ENCODE measurements at regions not wholly inside any gene's neighbourhood (a gene's known extent, or its start where the extent isn't known, plus 50 kb on each side); places are given as distances from the start of the nearest gene placed in this dataset.

GRCh38 chr16:5505091-5505887 is 407.7 kb upstream of the EEF2KMT start:
- in situ Hi-C loops (cut with MboI; ENCODE audit: low sequenced_read_pairs in 4 of 4) (no loop called here), intact Hi-C loops (cut with DNase I; ENCODE audit: low total_unique reads) (no loop called here)
- DNase-seq: no peak
- Histone ChIP-seq H3K4me1 (no peaks in the 10 kb centered on the region), H3K27me3 (no peaks in the 10 kb centered on the region), H3K4me3 (no peak overlapping the region), H3K9me3 (no peaks in the 10 kb centered on the region), H3K27ac (no peak overlapping the region), H3K36me3 (no peaks in the 10 kb centered on the region)
- no peak for ATAC-seq
- TF ChIP-seq, protein P1, sequence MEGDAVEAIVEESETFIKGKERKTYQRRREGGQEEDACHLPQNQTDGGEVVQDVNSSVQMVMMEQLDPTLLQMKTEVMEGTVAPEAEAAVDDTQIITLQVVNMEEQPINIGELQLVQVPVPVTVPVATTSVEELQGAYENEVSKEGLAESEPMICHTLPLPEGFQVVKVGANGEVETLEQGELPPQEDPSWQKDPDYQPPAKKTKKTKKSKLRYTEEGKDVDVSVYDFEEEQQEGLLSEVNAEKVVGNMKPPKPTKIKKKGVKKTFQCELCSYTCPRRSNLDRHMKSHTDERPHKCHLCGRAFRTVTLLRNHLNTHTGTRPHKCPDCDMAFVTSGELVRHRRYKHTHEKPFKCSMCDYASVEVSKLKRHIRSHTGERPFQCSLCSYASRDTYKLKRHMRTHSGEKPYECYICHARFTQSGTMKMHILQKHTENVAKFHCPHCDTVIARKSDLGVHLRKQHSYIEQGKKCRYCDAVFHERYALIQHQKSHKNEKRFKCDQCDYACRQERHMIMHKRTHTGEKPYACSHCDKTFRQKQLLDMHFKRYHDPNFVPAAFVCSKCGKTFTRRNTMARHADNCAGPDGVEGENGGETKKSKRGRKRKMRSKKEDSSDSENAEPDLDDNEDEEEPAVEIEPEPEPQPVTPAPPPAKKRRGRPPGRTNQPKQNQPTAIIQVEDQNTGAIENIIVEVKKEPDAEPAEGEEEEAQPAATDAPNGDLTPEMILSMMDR (IDR thresholded peaks at IDR 0.05 in 4 of 5, conservative IDR thresholded peaks at IDR 0.05 in 1 of 5): no peak
- no peak for TF ChIP-seq POLR2A (IDR thresholded peaks at IDR 0.05)

- DNase-seq (no peak), ATAC-seq (no peak)
- TF ChIP-seq, protein P1 (IDR thresholded peaks at IDR 0.05 in 4 of 5, conservative IDR thresholded peaks at IDR 0.05 in 1 of 5): no peak
- no peak for TF ChIP-seq POLR2A (IDR thresholded peaks at IDR 0.05)
- Histone ChIP-seq H3K4me3 (no peak overlapping the region), H3K27me3 (no peaks in the 10 kb centered on the region), H3K27ac (no peak overlapping the region), H3K9me3 (no peaks in the 10 kb centered on the region), H3K4me1 (no peaks in the 10 kb centered on the region), H3K36me3 (no peaks in the 10 kb centered on the region)
- in situ Hi-C loops (cut with MboI; ENCODE audit: low sequenced_read_pairs in 4 of 4) (no loop called here), intact Hi-C loops (cut with DNase I; ENCODE audit: low total_unique reads) (no loop called here)
These were observed 406.6 kb upstream of the EEF2KMT start for GRCh38 chr16:5504064-5504781.

GRCh38 chr16:5502944-5503343 is 405.3 kb upstream of the EEF2KMT start:
- ATAC-seq (no peak), DNase-seq (no peak)
- Histone ChIP-seq H3K27me3 (no peaks in the 10 kb centered on the region), H3K27ac (no peak overlapping the region), H3K9me3 (no peaks in the 10 kb centered on the region), H3K4me3 (no peak overlapping the region), H3K4me1 (no peaks in the 10 kb centered on the region), H3K36me3 (no peaks in the 10 kb centered on the region)
- intact Hi-C loops (cut with DNase I; ENCODE audit: low total_unique reads) (no loop called here), in situ Hi-C loops (cut with MboI; ENCODE audit: low sequenced_read_pairs in 4 of 4) (no loop called here)
- TF ChIP-seq, protein P1 (IDR thresholded peaks at IDR 0.05 in 4 of 5, conservative IDR thresholded peaks at IDR 0.05 in 1 of 5): no peak
- TF ChIP-seq POLR2A (IDR thresholded peaks at IDR 0.05): no peak

GRCh38 chr16:5502467-5502869 is 404.9 kb upstream of the EEF2KMT start:
- no peaks in the 10 kb centered on the region for H3K36me3 ChIP-seq
- no peaks in the 10 kb centered on the region for H3K4me1 ChIP-seq
- DNase-seq: no peak
- no peak overlapping the region for H3K27ac ChIP-seq
- no peaks in the 10 kb centered on the region for H3K9me3 ChIP-seq
- H3K4me3 ChIP-seq: no peak overlapping the region
- no peak for ATAC-seq
- TF ChIP-seq, protein P1 (IDR thresholded peaks at IDR 0.05 in 4 of 5, conservative IDR thresholded peaks at IDR 0.05 in 1 of 5): no peak
- no peak for TF ChIP-seq POLR2A (IDR thresholded peaks at IDR 0.05)
- H3K27me3 ChIP-seq: no peaks in the 10 kb centered on the region
- in situ Hi-C loops (cut with MboI; ENCODE audit: low sequenced_read_pairs in 4 of 4): no loop called here
- intact Hi-C loops (cut with DNase I; ENCODE audit: low total_unique reads): no loop called here
